SK-N-SH treated with all-trans-retinoic acid at 6 μM for 48 hours (cell line): ENCODE measurements at regions not wholly inside any gene's neighbourhood (a gene's known extent, or its start where the extent isn't known, plus 50 kb on each side); places are given as distances from the start of the nearest gene placed in this dataset.

ENCODE experiments used
- ATAC-seq: fragments of 200-7000 bp; cut with Tn5 transposase; 3 replicates; pipeline ENCODE4 v1.9.1; 2020; ENCODE audit warnings: mild to moderate bottlenecking, moderate library complexity
- ARNTL ChIP-seq: fragments of 450-650 bp; formaldehyde crosslinking; IDR thresholded peaks from 2 replicates; pipeline ENCODE4 v1.5.0; 2020; ENCODE audit warnings: low read depth, mild to moderate bottlenecking, moderate library complexity, borderline replicate concordance
- CREB5 ChIP-seq: fragments of 250-450 bp; sonication (Bioruptor Pico); IDR thresholded peaks from 2 replicates; pipeline ENCODE4 v1.5.1; 2020; ENCODE audit warnings: low read depth, mild to moderate bottlenecking, moderate library complexity
- CSDC2 ChIP-seq: fragments of 250-450 bp; sonication (Bioruptor Pico); IDR thresholded peaks from 2 replicates; pipeline ENCODE4 v1.5.0; 2020; ENCODE audit warnings: mild to moderate bottlenecking, moderate library complexity
- CSRNP3 ChIP-seq: fragments of 250-450 bp; sonication (Bioruptor Pico); IDR thresholded peaks from 2 replicates; pipeline ENCODE4 v1.5.1; 2021; ENCODE audit warnings: mild to moderate bottlenecking, moderate library complexity
- ESRRG ChIP-seq: fragments of 250-450 bp; sonication (Bioruptor Pico); IDR thresholded peaks from 2 replicates; pipeline ENCODE4 v1.6.1; 2021; ENCODE audit warnings: mild to moderate bottlenecking
- GLIS3 ChIP-seq: fragments of 250-450 bp; sonication (Bioruptor Pico); IDR thresholded peaks from 2 replicates; pipeline ENCODE4 v1.5.0; 2020; ENCODE audit warnings: mild to moderate bottlenecking, moderate library complexity
- ISL1 ChIP-seq: fragments of 250-450 bp; sonication (Bioruptor Pico); IDR thresholded peaks from 2 replicates; pipeline ENCODE4 v2.1.2; 2022; ENCODE audit warnings: mild to moderate bottlenecking, moderate library complexity
- OSR1 ChIP-seq: fragments of 250-450 bp; sonication (Bioruptor Pico); IDR thresholded peaks from 2 replicates; pipeline ENCODE4 v1.8.0; 2022; ENCODE audit warnings: moderate library complexity, mild to moderate bottlenecking, inconsistent platforms
- PATZ1 ChIP-seq: fragments of 250-450 bp; sonication (Bioruptor Pico); IDR thresholded peaks from 2 replicates; pipeline ENCODE4 v1.8.0; 2020; ENCODE audit warnings: mild to moderate bottlenecking, moderate library complexity, borderline replicate concordance
- POU6F1 ChIP-seq: fragments of 250-450 bp; sonication (Bioruptor Pico); IDR thresholded peaks from 2 replicates; pipeline ENCODE4 v1.8.0; 2021; ENCODE audit warnings: low read depth, mild to moderate bottlenecking, moderate library complexity, borderline replicate concordance
- PPARA ChIP-seq: fragments of 250-450 bp; sonication (Bioruptor Pico); IDR thresholded peaks from 2 replicates; pipeline ENCODE4 v1.5.0; 2020; ENCODE audit warnings: mild to moderate bottlenecking, borderline replicate concordance
- RARB ChIP-seq: fragments of 250-450 bp; sonication (Bioruptor Pico); IDR thresholded peaks from 2 replicates; pipeline ENCODE4 v1.8.0; 2021; ENCODE audit warnings: mild to moderate bottlenecking, moderate library complexity
- SNAI2 ChIP-seq: fragments of 250-450 bp; sonication (Bioruptor Pico); IDR thresholded peaks from 2 replicates; pipeline ENCODE4 v1.5.0; 2020; ENCODE audit warnings: mild to moderate bottlenecking, moderate library complexity
- TCF4 ChIP-seq: fragments of 250-450 bp; sonication (Bioruptor Pico); IDR thresholded peaks from 2 replicates; pipeline ENCODE4 v1.8.0; 2021; ENCODE audit warnings: mild to moderate bottlenecking, moderate library complexity, borderline replicate concordance
- TOX ChIP-seq: fragments of 250-450 bp; sonication (Bioruptor Pico); IDR thresholded peaks from 2 replicates; pipeline ENCODE4 v1.8.0; 2021; ENCODE audit warnings: mild to moderate bottlenecking, moderate library complexity, borderline replicate concordance
- TSHZ2 ChIP-seq: fragments of 250-450 bp; sonication (Bioruptor Pico); IDR thresholded peaks from 2 replicates; pipeline ENCODE4 v1.5.0; 2020; ENCODE audit warnings: mild to moderate bottlenecking, moderate library complexity
- ZC3H10 ChIP-seq: fragments of 250-450 bp; sonication (Bioruptor Pico); IDR thresholded peaks from 2 replicates; pipeline ENCODE4 v1.5.1; 2021; ENCODE audit warnings: mild to moderate bottlenecking, moderate library complexity
- ZNF565 ChIP-seq: fragments of 450-650 bp; formaldehyde crosslinking; conservative IDR thresholded peaks from 2 replicates; pipeline ENCODE4 v1.5.0; 2020; ENCODE audit warnings: low read depth, mild to moderate bottlenecking, moderate library complexity
- ZNF70 ChIP-seq: fragments of 450-650 bp; formaldehyde crosslinking; IDR thresholded peaks from 2 replicates; pipeline ENCODE4 v1.5.0; 2020; ENCODE audit warnings: mild to moderate bottlenecking, moderate library complexity
- ZNF8 ChIP-seq: fragments of 450-650 bp; formaldehyde crosslinking; IDR thresholded peaks from 2 replicates; pipeline ENCODE4 v1.5.0; 2020; ENCODE audit warnings: mild to moderate bottlenecking, moderate library complexity

GRCh38 chr4:120005527-120005926, 61.1 kb downstream of the MAD2L1 start:
- TF ChIP-seq ZNF8 (CRISPR knock-in tag) (no peak), CSRNP3 (CRISPR knock-in tag) (no peak), ZNF70 (CRISPR knock-in tag) (no peak), POU6F1 (no peak), GLIS3 (no peak), ISL1 (CRISPR knock-in tag) (no peak), ESRRG (CRISPR knock-in tag) (no peak), OSR1 (CRISPR knock-in tag) (no peak), CREB5 (CRISPR knock-in tag) (no peak), PATZ1 (CRISPR knock-in tag) (no peak)
- ATAC-seq = no peak

GRCh38 chr4:120005076-120005475, 61.6 kb downstream of the MAD2L1 start:
- ATAC-seq = no peak
- TF ChIP-seq ZC3H10 (CRISPR knock-in tag) = no peak
- no peak for TF ChIP-seq ZNF8 (CRISPR knock-in tag)
- no peak for TF ChIP-seq RARB (CRISPR knock-in tag)

- no peak for ATAC-seq
- TF ChIP-seq ARNTL (CRISPR knock-in tag) (no peak), TSHZ2 (CRISPR knock-in tag) (no peak), PPARA (CRISPR knock-in tag) (no peak)
Observed at GRCh38 chr4:120004054-120004453, 62.6 kb downstream of the MAD2L1 start.

- TF ChIP-seq ZNF565 (no peak), OSR1 (CRISPR knock-in tag) (no peak), ZNF70 (CRISPR knock-in tag) (no peak), ISL1 (CRISPR knock-in tag) (no peak), TCF4 (CRISPR knock-in tag) (no peak), CREB5 (CRISPR knock-in tag) (no peak), TSHZ2 (CRISPR knock-in tag) (no peak), PATZ1 (CRISPR knock-in tag) (no peak), PPARA (CRISPR knock-in tag) (no peak), TOX (CRISPR knock-in tag) (no peak), ESRRG (CRISPR knock-in tag) (no peak), CSDC2 (CRISPR knock-in tag) (no peak), ZC3H10 (CRISPR knock-in tag) (no peak), SNAI2 (CRISPR knock-in tag) (no peak), GLIS3 (no peak)
- TF ChIP-seq, all 23 proteins: peak for 0
- ATAC-seq = no peak
Observed at GRCh38 chr4:120003193-120003592, 63.5 kb downstream of the MAD2L1 start.
